Right renal cortex interstitium (tissue), 3 donors: ENCODE measurements at regions not wholly inside any gene's neighbourhood (a gene's known extent, or its start where the extent isn't known, plus 50 kb on each side); places are given as distances from the start of the nearest gene placed in this dataset.
"Not testable (repeated sequence)": the region's sequence is repeated elsewhere in the genome, so short reads cannot be mapped to it uniquely, and the experiment has no call there.

Experiments
- DNase-seq, 3 donors: peaks; one replicate each; pipeline ENCODE4 v3.0.0-alpha.2; 2013; ENCODE audit warnings: low read depth in 3 of 3, low spot score in 2 of 3

DNA sequence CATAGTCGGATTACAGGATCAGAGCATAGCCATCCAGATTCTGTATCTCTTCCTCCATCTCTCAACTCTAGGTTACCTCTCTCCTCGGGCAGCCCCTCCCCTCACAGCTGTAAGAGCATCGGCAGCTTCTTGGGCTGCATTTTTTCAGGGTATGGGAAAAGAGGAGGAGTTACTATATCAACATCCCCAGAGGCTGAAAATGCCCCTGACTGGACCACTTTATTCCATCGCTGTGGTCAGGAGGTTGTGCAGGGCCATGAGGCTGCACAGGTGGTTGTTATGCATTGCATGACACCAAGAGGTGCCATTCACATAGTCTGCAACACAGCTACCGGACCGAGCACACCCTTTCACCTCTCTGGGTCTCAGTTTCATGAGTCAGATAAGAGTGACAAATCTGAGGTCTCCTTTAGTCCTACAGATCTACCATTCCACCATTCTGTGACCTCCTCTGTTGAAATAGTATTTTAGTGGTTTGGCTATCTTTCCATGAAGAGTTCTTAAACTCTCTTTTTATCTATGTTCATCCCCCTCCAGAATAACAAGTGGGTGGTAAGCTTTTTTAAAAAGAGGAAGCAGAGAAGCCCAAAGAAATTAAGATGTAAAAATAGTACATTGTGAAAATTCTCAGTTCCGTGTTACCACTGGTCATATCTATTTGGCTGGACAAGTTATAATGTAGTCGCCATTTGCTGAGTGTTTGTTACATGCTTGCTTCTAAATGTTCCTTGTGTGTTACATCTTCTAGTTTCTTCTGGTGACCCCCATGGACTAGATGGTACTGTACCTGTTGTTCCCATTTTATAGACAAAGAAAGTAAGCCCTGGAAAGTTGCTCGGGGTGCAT, 56.6 kb upstream of the SLC1A4 start:
- DNase-seq: no peak

DNA sequence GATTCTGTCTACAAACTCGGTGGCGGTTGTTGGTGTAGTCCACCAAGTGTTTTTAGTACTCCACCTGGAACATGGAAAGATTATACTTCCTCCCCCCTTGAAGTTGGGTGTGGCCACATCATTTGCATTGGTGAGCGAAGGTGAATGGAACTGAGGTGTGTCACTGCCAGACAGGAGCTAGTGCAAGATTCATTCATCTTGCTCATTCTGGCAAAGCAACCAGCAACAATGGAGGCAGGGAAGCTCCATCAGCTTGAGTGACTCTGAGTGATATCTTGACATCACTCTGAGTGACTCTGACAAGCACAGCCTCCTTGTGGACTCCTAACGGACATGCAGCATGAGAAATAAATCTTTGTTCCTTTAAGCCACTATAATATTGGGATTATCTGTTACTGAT, 54.7 kb upstream of the SLC1A4 start:
- no peak for DNase-seq

DNA sequence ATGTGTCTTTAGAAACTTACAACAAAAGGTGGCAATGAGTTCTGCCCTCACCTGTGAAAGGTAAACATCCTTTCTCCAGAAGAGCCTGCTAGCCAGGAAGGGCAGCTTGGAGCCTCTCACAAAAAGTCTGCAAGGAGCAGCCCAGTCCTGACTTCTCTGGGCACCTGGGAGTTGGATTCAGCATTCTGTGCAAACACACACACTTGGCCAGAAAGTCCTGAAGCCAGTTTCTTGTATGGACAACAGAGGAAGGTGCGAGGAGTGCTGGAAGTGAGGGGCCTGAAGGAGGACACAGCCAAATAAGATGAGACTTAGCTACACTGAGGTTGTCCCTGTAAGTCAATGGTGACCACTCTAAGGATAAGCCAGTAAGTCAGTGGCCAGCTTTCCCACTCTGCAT, 52.4 kb upstream of the SLC1A4 start:
- no peak for DNase-seq

DNA sequence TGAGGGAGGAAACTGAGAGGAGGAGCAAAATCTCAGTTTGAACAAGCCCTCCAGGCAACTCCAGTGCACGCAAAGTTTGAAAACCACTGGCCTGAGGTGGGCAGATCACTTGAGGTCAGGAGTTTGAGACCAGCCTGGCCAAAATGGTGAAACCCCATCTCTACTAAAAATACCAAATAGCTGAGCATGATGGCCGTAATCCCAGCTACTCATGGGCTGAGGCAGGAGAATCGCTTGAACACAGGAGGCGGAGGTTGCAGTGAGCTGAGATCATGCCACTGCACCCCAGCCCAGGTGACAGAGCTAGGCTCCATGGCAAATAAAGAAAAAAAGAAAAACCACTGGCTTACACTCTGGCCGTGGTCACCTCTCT, 51.9 kb upstream of the SLC1A4 start:
- not testable (repeated sequence) for DNase-seq

DNA sequence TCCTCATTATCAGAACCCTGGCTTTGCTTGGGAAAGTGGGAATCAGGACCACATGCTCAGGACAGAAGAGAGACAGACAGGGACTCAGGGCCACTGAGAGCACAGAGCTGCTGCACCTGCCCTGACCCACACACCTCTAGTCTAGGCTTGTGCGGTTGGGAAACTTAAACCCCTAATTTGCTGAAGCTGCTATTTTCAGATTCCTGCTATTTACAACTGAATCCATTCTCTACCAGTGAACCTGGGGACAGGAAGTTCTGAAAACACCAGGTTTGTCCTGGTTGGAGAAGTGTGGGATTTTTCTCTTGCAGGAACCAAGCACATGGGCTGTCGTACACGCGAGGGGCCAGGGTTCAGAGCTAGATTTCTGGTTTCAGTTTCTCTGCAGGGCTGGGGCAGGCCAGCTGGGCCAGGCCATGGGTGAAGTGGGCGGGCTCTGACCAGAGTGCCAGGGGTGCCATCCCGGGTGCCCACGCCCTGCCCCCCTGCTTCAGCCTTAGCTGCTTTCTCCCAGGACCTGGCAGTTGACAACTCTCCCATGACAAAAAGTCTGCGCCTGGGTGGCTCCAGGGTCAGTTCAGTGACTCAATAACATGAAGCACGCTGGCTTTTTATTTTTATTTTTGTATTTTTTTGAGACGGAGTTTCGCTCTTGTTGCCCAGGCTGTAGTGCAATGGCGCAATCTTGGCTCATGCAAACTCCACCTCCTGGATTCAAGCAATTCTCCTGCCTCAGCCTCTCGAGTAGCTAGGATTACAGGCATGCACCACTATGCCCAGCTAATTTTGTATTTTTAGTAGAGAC, 51.3 kb upstream of the SLC1A4 start:
- DNase-seq: no peak

DNA sequence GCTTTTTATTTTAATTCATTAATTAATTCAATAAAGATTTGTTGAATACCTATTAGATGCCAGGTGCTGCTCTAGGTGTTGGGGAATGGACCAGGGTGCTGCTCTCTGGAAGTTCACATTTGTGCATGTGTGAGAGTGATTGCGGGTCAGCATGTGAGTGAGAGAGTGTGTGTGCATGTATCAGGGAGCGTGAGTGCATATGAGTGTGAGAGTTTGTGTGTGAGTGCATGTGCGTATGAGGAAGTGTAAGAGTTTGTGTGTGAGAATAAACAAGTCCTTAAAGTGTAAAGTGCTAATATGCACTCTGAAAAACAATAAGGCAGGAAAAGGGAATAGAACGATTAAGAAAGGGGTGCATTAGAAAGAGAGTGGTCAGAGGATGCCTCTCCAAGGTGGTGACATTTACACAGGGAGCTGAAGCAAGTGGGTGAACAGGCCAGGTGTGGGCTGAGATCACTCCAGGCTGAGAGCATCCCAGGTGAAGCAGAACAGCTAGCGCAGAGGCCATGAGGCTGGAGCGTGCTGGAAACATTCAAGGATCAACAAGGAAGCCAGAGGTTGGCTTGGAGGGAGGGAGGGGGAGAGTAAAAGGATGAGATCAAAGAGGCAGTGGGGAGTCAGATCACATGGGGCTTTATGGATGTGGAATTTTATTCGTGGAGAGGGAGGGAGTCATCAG, 50.5 kb upstream of the SLC1A4 start:
- DNase-seq: no peak

DNA sequence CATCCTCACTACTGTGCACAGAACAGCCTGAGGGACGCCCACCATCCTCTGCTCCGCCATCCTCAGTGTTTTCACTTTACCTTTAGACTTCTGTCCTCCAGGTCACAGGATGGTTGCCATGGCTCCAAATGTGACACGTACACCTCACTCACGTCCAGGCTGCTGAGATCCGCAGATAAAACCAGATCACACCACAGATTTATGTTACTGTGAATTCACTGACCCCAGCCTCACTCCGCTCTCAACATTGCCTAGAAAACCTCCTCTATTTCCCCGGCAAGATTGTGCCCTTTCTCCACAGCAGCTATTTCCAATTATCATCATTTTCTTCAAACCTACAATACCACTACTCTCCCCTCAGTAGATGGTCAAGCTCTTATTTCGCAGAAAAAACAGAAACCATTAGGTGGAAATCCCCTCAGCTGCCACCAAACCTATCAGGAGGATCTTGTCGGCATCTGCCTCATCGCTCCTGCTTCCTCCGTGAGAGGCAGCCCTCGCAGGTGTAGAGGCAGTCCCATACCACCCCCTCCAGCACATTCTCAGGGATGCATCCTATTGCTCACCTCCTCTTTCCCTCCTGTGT, 49.8 kb upstream of the SLC1A4 start:
- DNase-seq: no peak
